NCI-H748 (cell line): ENCODE measurements at regions not wholly inside any gene's neighbourhood (a gene's known extent, or its start where the extent isn't known, plus 50 kb on each side); places are given as distances from the start of the nearest gene placed in this dataset.

Source experiments
- DNase-seq: peaks from one replicate; lab custom pipeline; 2025; ENCODE audit not compliant: unreplicated experiment; lab: John Stamatoyannopoulos, UW

DNA sequence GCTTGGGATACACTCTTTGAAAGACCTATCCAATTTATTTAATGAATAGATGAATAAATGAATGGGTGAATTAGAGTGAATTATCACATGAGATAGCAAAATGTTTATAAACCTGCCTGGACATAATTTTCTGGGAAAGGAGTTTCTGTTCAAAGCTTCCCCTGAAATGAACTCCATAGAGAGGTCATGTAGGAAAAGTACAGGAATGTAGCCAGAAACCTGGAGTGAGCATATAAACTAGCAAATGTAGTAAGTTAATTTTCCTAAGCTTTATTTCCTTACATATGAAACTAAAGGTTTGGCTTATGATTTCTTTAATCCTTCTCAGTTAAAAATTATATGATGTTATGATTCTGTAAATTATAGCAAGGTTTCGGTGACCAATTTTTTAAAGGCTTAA, 380.3 kb upstream of the RSPO3 start:
- no peak for DNase-seq

DNA sequence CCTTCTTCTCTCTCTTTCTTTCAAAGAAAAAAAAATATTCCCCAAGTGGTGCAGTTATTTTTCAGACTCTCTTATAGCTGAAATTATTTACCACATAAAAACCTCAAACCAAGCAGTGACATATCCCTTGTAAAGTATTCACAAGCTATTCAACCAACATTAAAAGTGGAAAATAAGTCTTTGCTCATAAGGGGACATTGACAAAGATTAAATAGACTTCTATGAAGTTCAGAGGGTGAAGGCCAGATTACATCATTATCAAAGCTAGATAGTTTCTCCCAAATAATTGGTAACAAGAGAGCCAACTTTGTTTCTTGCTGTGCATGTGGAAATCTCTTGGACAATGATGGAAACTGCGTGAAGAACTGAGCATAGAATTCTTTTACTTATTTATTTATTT, 379.8 kb upstream of the RSPO3 start:
- no peak for DNase-seq

DNA sequence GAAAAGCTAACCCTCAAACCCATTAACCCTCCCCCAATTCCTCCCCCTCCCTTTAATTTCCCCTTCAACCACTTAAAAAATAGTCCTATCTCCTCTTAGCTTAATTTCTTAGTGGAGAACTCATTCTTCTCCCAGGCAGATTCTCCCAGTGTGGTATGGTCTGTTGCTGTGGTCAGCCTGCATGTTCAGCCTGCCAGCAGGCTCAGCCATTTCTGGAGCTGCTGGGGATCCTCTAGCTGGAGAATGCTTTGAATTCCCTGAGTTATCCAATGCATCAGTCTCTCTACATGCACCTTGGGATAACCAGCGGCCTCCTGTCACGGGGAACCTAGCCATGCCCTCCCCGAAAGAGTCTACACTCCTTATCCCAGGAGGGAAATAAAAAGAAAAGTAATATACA, 375.4 kb upstream of the RSPO3 start:
- DNase-seq = no peak

DNA sequence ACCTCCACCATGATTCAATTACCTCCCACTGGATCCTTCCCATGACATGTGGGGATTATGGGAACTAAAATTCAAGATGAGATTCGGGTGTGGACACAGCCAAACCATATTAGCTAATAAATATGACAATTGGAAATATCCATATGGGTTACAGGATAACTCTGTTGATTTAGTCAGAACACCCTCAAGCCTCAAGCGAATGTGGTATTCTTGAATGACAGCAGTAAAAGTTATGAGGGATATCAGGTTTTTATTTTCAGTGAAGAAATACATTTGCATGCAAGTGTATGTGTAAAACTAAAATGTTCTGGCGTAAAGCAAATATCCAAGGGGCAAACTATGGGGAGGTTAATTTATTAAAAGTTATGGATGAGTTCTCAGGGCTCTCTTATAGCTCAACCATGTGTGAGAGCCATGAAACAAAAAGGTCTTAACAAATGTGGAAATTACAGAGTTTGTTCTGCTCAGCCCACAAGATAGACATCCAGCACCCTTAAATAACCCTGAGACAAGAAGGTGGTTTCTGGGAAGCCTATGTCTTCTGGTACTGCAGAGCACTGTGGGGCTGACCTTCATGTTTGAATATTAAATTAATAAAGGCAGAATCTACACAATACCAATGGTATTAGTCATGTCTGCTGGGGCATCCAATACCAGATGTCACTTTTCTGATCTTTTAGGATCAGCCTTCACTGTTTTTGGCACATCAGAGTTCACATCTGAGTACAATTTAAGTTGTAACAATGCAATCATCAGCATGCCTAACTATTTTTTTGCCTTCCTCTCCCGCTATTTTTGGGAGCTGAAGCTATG, 370.5 kb upstream of the RSPO3 start:
- DNase-seq = no peak

DNA sequence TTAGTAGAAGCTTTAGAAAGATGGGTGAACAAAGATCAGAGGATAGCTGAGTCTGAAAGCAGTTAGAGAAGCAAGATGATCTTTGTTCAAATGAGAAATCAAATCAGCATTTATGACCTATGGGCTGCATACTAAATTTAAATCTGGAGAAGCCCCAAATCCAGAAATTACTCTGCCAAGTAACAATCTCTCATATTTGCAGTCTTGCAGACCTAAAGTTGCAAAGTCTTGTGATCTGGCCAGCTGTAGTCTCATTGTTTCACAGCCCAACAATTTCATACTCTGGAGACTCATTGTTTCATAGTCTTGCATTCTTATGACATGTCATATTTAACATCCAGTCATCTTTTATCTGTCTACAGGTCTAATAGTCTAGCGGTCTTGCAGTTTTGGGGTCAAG, 364.9 kb upstream of the RSPO3 start:
- DNase-seq = no peak

DNA sequence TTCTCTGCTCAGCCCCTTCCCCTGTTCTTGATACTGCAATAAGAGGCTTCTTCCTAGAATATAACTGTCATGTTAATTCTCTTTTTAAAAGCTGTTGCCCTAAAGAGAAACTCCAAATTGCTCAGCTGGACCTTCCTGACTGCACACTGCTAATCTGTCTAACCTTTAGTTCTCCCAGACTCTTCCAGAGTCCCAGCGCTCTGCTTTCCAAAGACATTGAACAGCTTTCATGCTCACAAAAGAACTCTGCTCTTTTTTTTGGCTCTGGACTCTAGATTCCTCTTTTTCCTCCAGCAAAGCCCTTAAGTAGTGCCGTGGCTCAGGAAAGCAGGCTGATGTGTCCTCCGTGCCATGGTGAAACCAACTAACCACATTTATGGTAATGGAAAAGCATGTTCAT, 356.6 kb upstream of the RSPO3 start:
- DNase-seq = no peak

DNA sequence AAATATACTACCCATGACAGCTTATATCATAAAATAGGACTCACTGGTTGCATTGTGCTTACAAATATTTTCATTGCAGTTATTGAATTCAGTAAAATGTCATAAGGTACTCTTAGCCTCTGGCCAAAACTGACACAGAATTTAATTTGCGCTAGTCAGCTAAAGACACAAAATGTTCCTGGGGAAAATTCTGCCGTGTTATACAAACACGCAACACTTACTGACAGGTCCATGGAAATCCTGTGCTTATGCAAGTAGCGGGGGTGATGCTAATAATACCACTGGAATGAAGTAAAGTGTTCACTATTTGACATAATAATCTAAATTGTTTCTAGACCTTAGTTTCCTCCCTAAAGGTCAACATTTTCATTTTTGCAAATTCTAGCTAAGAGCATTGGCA, 354.4 kb upstream of the RSPO3 start:
- no peak for DNase-seq

DNA sequence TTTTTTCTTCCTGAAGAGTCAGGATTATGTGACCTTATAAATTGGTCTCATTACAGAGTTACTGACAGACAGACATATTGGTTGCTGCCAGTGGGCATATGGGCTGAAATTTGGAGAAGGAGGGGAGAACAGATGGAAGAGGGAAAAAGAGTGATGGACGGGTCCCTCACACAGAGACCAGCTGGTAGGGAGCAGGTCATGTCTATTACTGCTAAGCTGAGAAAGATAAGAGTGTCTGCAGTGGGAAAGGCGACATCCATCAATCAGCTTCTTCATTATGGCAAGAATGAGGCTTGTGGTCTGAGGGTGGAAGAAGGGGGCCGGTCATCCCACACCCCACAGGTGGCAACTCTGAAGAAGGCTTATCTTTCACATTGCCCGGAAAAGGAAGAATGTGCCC, 353.8 kb upstream of the RSPO3 start:
- DNase-seq = no peak

DNA sequence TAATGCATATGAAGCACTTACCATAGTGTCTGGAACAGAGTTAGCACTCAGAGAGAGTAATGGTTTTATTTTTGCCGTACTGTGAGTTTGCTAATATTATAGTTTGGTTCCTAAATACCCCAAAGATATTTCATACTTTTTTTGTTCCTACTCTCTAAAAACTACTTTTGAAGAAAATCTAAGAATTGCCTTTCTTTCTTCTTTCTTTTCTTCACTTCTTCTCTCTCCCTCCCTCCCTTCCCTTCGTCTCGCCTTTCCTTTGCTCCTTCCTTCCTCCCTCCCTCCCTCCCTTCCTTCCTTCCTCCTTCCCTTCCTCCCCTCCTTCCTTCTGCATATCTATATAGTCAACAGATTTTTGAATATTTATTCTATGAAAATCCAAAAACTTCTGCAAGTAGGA, 351.7 kb upstream of the RSPO3 start:
- no peak for DNase-seq

DNA sequence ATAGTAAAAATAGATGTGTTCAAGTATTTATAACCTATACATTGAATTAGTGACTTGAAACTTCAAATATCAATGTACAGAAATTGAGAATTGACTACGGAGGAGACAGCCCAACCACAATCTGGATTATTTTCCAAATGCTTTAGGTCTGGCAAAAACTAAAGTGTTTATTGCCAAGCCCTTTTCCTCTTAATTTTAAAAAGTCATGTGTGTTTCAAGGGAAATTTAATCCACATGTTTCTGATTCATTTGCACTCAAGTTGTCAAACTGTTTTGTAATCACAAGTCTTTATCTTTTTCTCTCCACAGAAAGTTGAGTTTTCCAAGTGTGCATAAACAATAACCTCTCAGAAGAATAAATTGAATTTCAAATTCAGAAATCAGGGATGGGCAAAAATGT, 350.8 kb upstream of the RSPO3 start:
- no peak for DNase-seq

DNA sequence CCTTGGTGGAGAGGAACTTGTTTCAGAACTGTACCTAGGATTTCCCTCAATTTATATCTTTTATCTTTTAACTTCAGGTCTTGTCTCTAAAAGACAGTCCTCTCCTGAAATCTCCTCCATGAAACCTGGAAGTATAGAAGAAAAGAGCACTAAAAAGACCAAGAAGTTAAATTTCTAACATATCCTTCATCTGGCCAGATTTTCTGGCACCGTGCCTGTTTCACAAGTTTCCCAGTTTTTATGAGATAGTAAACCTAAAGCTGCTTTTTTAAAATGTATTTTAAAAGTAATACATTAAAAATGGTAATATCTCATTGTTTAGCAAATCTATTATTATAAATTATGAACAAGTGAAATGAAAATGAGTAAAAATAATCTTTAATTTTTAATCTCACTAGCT, 348.3 kb upstream of the RSPO3 start:
- no peak for DNase-seq

DNA sequence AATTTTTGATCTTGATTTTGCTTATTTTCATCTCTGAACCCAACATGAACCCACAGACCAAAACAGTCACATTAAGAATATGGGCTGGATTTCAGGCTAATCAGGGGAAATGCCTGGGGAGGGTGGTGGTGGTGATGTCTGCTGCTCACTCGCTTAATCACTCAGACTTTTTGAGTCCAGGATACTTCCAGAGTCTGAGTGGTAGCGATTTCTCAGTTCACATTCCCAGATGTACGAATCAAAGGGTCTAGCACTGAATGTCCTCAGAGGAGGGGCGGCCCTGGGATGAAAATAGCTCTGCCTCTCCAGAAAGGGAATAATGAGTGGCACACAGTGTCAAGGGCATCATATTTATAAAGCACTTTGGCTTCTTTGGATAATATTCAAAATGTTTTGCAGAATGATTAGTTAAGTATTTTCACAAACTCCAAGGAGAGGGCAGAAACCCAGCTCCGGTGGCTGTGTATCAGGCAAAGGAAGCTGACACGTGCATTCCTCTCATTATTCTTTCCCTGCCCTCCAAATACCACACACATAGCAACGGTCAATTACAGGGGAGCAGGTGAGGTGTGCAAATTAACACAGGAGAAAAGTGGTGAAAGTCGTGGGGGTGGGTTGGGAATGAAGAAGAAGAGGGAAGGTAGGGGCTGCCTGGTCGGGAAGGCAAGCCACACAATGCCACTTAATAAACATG, 345.2 kb upstream of the RSPO3 start:
- DNase-seq = no peak

DNA sequence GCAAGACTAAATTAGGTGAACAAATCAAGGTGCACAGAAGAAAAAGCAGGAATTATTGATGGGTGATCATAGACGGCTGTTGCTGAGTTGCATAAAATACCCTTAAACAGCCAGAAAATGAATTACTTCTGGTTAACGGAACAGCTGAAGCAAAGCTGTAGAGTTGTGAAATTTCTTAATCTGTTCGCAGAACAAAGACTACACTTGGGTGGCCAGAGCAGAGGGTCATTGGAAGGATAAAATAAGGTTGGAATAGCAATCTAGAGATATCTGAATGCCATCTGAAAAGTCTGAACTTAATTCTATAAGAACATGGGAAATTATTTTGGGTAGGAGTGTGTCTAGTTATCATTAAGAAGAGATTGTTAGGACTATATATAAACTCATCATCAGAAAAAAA, 339.1 kb upstream of the RSPO3 start:
- DNase-seq = no peak

DNA sequence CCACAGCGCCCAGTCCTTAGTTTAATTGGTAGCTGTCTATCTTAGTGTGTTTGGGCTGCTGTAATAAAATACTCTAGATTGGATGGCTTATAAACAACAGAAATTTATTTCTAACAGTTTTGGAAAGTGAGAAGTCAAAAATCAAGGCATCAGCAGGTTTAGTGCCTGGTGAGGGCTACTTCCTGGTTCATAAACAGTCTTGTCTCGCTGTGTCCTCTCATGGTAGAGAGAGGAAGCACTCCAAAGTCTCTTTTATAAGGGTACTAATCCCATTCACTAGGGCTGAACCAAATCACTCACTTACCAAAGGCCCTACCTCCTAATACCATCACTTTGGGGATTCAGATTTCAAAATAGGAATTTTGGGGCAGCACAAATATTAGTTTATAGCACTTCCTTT, 336.9 kb upstream of the RSPO3 start:
- DNase-seq = no peak

DNA sequence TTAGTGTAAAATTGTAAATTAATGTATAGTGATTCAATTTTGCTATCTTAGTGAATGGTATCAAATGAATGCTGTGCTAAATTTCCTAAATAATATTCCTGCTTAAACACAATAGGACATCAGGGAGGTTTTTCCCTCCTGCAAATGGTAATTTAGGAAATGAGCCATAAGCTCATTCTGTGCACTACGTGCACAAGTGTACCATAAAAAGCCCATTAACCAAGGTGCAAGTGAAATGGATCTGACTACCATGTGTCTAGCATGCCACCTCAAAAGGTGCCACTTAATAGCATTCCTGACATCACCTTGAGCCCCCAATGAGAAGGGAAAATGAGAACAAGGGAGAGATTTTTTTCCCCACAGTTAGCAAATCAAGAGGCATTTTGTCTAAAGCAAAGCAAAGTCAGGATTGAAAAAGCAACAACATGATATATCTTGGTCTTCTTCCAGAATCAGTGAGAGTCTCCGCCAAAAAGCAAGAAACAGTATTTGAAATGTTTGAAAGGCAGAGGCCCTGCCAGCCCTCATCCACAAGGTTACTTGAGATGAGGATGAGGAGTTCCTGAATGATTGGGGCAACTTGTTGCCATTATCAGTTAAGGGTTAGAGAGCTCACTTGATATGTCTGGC, 334.2 kb upstream of the RSPO3 start:
- no peak for DNase-seq

DNA sequence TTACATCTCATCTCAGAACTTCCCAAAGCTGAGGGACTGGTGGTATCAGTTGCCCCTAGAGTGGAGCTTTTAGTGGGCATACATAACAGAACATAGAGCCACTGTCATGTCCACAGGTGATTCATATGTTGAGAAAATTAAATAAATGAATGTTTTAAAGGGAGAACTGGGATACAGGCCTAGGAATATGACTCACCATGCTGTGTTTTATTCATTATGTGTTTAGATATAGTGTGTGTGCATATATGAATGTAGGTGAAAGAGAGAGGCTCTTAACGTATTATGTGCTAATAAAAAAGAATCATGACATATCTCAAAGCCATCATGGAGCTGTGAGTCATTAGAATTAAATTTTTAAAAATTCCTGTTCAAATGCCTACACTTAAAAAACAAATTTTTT, 332.2 kb upstream of the RSPO3 start:
- DNase-seq = no peak

DNA sequence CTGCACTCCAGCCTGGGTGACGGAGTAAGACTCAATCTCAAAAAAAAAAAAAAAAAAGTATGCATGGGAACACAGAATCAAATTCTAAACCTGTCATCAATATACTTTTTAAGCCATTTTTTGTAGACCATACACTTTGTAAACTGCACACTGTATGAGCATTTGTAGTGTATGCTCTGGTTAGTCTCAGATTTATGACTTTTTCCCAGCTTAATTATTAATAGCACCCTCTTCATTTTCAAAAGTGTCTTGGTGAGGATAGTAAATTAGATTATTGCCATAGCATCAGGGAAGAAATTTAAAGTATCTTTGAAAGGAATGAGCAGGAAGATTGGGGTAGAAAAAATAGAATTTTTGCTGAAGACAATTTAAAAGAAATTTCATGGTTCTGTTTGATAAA, 330.8 kb upstream of the RSPO3 start:
- no peak for DNase-seq

DNA sequence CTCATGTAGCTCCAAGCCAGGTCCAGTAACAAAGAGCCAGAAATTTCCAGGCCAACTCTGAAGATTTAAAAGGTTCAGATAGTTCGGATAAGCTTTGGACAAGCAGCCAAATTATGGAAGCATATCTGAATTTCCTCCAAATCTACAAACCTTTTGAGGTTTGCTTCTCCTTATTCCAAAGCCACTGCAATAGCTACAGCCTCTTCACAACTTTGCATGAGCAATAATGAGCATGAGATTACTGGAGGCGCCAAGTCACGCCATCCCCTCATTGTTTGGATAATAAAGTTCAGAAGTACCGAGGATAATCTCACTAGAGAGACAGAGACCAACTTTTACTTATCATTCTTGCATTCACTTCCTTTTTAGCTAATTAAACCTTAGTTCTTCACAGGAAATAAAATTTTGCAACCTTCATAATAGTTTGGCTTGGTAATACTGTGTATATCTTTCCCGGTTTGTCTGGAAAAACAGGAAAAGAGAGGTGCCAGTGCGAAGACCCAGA, 329.6 kb upstream of the RSPO3 start:
- DNase-seq = no peak

DNA sequence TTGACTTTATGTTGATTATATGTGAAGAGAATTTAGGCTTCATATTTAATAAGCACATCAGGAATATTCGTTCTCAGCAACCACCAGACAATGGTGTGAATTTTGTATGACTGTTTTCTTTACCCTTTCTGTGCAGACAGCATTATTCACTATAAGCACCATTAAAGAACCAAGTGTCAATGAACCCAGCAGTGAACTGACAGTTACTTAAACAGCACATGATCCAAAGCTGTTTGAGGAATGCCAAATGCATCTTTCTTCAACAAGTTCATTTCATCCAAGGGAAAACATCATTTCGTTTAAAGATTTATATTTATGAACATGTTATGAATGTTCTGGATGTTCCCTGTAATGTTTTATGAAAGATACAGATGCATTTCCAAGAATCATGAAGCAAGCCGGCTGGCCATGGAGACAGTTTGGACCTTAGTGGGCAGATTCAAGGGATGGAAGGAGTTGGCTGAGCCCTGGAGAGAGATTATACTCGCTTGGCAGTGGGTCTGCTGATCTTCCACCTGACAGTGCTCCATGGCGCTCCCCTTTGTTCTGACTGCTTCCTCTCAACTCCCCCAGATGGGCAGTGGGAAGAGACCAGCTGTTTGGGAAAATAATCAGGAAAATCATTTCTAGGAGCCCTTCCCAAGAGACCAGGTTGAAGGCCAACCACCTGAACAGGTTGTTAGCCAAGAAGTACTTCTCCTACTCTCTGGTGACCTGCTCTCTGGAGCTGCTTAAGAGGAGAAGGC, 326.0 kb upstream of the RSPO3 start:
- no peak for DNase-seq

DNA sequence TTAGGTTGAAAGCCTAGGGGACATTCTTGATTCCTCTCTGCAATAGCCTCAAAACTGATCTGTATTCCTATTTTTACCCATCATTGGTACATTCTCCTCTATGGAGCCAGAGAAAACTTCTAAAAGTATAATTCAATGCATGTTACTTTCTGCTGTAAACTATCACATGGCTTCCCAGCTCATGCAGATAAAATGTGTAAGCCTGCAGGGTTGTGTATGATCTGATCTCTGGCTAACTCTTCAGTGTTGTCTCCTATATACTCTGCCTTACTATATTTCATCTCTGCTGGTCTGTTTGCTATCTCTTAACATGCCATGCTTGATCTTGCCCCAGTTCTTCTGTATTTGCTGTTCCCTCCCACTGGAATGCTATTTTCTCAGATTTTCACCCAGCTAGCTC, 323.3 kb upstream of the RSPO3 start:
- DNase-seq = no peak

DNA sequence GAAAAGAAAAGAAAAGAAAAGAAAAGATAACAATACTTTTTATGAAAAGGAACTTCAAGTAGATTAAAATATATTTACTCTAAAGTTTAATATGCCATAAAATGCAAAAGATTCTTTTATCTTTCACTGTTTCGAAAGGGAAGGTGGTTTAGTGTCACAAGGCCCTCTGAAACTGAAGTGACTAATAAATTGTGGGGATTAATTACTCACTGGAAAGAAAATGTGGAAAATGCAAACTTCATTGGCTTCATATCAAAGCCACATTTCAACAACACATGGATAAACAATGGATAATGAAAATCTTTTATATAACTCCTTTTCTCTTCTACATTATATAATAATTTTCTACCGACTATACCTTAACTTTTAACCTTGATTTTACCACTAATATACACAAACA, 320.5 kb upstream of the RSPO3 start:
- no peak for DNase-seq

DNA sequence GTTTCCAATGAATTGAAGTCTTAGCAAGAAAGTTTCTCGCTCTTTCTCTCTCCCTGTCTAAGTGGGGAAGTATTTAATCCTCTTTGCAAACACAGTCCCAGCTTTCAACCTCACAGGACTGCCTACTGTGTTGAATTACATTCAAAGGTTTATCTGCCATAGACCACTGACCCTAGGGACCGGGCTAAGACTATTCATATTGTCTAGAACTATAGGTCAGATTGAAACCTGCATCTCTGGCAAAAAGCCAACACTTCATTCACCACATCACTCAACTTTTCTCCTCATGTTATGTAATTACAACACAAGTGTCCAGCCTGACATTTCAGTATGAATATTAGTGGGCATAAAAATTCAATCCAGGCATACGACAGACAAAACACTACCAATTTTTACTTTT, 314.7 kb upstream of the RSPO3 start:
- no peak for DNase-seq
